SK-N-SH (cell line): ENCODE measurements at regions not wholly inside any gene's neighbourhood (a gene's known extent, or its start where the extent isn't known, plus 50 kb on each side); places are given as distances from the start of the nearest gene placed in this dataset.

Source experiments
- CTCF ChIA-PET: fragments of 300-600, 350-600 bp; formaldehyde crosslinking; extraction: SDS; loops from one replicate; lab custom pipeline; 2021; lab: Yijun Ruan, JAX
- POLR2A ChIA-PET: fragments of 350-600 bp; sonication (Branson Sonifier 250); formaldehyde crosslinking; extraction: SDS; loops from one replicate; lab custom pipeline; 2020; ENCODE audit warnings: antibody characterized with exemption, inconsistent platforms; lab: Yijun Ruan, JAX
- DNase-seq: peaks from one replicate; pipeline ENCODE4 v3.0.0; 2012
- H2AFZ ChIP-seq: fragments of 200-600 bp; sonication (generic); 2 replicates; pipeline ENCODE4 v1.8.1; 2016; ENCODE audit warnings: antibody characterized with exemption, mild to moderate bottlenecking, low read depth
- H3F3A ChIP-seq: fragments of 200-600 bp; sonication (generic); replicated peaks from 2 replicates; pipeline ENCODE3; 2016; ENCODE audit warnings: antibody characterized with exemption, mild to moderate bottlenecking; ENCODE audit not compliant: insufficient read depth
- H3K27ac ChIP-seq, 2 experiments: fragments of 200-500 bp in 1 of 2; fragments of 200-600 bp in 1 of 2; sonication (Bioruptor generic) in 1 of 2; sonication (generic), shearing (Covaris generic) in 1 of 2; 2 replicates each; pipeline versions ENCODE4 v1.5.1 to v1.6.1; 2014 to 2016; ENCODE audit warnings: low read depth in 2 of 2, inconsistent platforms in 1 of 2, low read length in 1 of 2, mild to moderate bottlenecking in 1 of 2, mixed read lengths in 1 of 2
- H3K27me3 ChIP-seq: fragments of 200-600 bp; sonication (generic), shearing (Covaris generic); 2 replicates; pipeline ENCODE4 v1.6.1; 2016; ENCODE audit warnings: mixed run types; ENCODE audit not compliant: insufficient read depth
- H3K36me3 ChIP-seq, 2 experiments: fragments of 200-500 bp in 1 of 2; fragments of 200-600 bp in 1 of 2; sonication (Bioruptor generic) in 1 of 2; sonication (generic) in 1 of 2; replicated peaks in 1 of 2; 2 replicates each; pipeline versions ENCODE3 to v1.5.1; 2014 to 2016; ENCODE audit warnings: low read length in 1 of 2, mild to moderate bottlenecking in 1 of 2; ENCODE audit not compliant: insufficient read depth in 2 of 2, control insufficient read depth in 1 of 2
- H3K4me1 ChIP-seq, 2 experiments: fragments of 200-500 bp in 1 of 2; fragments of 200-600 bp in 1 of 2; sonication (Bioruptor generic) in 1 of 2; sonication (generic), shearing (Covaris generic) in 1 of 2; 2 replicates each; pipeline versions ENCODE4 v1.5.1 to v1.6.1; 2014 to 2016; ENCODE audit warnings: low read depth in 1 of 2, low read length in 1 of 2, mixed run types in 1 of 2; ENCODE audit not compliant: insufficient read depth in 2 of 2, control insufficient read depth in 1 of 2
- H3K4me2 ChIP-seq: fragments of 200-600 bp; sonication (generic), shearing (Covaris generic); 2 replicates; pipeline ENCODE4 v1.6.1; 2017; ENCODE audit warnings: mixed run types
- H3K4me3 ChIP-seq, 2 experiments: fragments of 200-500 bp in 1 of 2; fragments of 200-600 bp in 1 of 2; sonication (Bioruptor generic) in 1 of 2; sonication (generic), shearing (Covaris generic) in 1 of 2; 2 replicates each; pipeline versions ENCODE4 v1.5.1 to v1.8.1; 2014 to 2016; ENCODE audit warnings: low read depth in 2 of 2, inconsistent platforms in 1 of 2, low read length in 1 of 2, mild to moderate bottlenecking in 1 of 2, mixed read lengths in 1 of 2, moderate library complexity in 1 of 2
- H3K79me2 ChIP-seq: fragments of 200-600 bp; sonication (generic); 2 replicates; pipeline ENCODE4 v1.8.1; 2017; ENCODE audit warnings: mild to moderate bottlenecking; ENCODE audit not compliant: insufficient read depth
- H3K9ac ChIP-seq: fragments of 200-600 bp; sonication (generic); 2 replicates; pipeline ENCODE4 v1.6.1; 2017; ENCODE audit warnings: mixed run types
- H3K9me2 ChIP-seq: fragments of 200-600 bp; sonication (generic); 2 replicates; pipeline ENCODE4 v1.6.1; 2017; ENCODE audit warnings: mixed run types
- H3K9me3 ChIP-seq: fragments of 200-600 bp; sonication (generic); 2 replicates; pipeline ENCODE4 v1.6.1; 2017; ENCODE audit warnings: mixed run types, mild to moderate bottlenecking, moderate library complexity
- H4K20me1 ChIP-seq: fragments of 200-600 bp; sonication (generic); 2 replicates; pipeline ENCODE4 v1.6.1; 2017; ENCODE audit warnings: mild to moderate bottlenecking, mixed run types; ENCODE audit not compliant: insufficient read depth
- ELF1 ChIP-seq: IDR thresholded peaks from 2 replicates; pipeline ENCODE4 v1.4.0; 2012
- EZH2phosphoT487 ChIP-seq: fragments of 200-600 bp; sonication (generic); IDR thresholded peaks from 2 replicates; pipeline ENCODE4 v1.6.1; 2017; ENCODE audit warnings: low read depth, mixed run types, mild to moderate bottlenecking, antibody characterized with exemption, moderate library complexity, borderline replicate concordance
- FOXM1 ChIP-seq: IDR thresholded peaks from 2 replicates; pipeline ENCODE4 v1.4.0; 2012; ENCODE audit warnings: low read depth, mild to moderate bottlenecking
- GATA2 ChIP-seq: sonication (generic); formaldehyde crosslinking; IDR thresholded peaks from 2 replicates; pipeline ENCODE4 v1.5.0; 2020; ENCODE audit warnings: mild to moderate bottlenecking, missing genetic modification reagents
- IRF3 ChIP-seq: fragments of 150-350 bp; IDR thresholded peaks from 2 replicates; pipeline ENCODE4 v1.6.1; 2016; ENCODE audit warnings: mild to moderate bottlenecking, low read depth, low read length
- JUND ChIP-seq: IDR thresholded peaks from 2 replicates; pipeline ENCODE4 v1.4.0; 2012
- MXI1 ChIP-seq: IDR thresholded peaks from 2 replicates; pipeline ENCODE4 v1.6.1; 2012; ENCODE audit warnings: mild to moderate bottlenecking, low read depth, low read length, improper control_type of control experiment
- NRF1 ChIP-seq: IDR thresholded peaks from 2 replicates; pipeline ENCODE4 v1.6.1; 2012; ENCODE audit warnings: low read depth, mild to moderate bottlenecking, low read length
- RCOR1 ChIP-seq: fragments of 150-350 bp; IDR thresholded peaks from 2 replicates; pipeline ENCODE4 v1.6.1; 2017; ENCODE audit warnings: antibody characterized with exemption, low read length
- REST ChIP-seq: IDR thresholded peaks from 2 replicates; pipeline ENCODE4 v1.6.1; 2012; ENCODE audit warnings: mild to moderate bottlenecking, low read depth, low read length, moderate library complexity
- TAF1 ChIP-seq: IDR thresholded peaks from 2 replicates; pipeline ENCODE4 v1.6.1; 2012; ENCODE audit warnings: low read depth, mild to moderate bottlenecking, low read length, moderate library complexity, borderline replicate concordance
- TCF12 ChIP-seq: IDR thresholded peaks from 2 replicates; pipeline ENCODE4 v1.4.0; 2012
- WGBS: methylation state at CpG from one replicate; pipeline ENCODE4 v1.1.6; 2017; ENCODE audit warnings: low lambda C conversion rate; 5-methylcytosine and 5-hydroxymethylcytosine counted together
- TF ChIP-seq, protein P1 (sequence below): fragments of 200-600 bp; sonication (generic); IDR thresholded peaks from 2 replicates; pipeline ENCODE4 v1.6.1; 2017; ENCODE audit warnings: antibody characterized with exemption, mild to moderate bottlenecking, moderate library complexity
- TF ChIP-seq, protein P2 (sequence below): IDR thresholded peaks from 2 replicates; pipeline ENCODE4 v1.4.0; 2012; ENCODE audit warnings: low read depth
- TF ChIP-seq, protein P3 (sequence below): IDR thresholded peaks from 2 replicates; pipeline ENCODE4 v1.4.0; 2012; ENCODE audit warnings: low read depth, borderline replicate concordance

- TF ChIP-seq, protein P1, sequence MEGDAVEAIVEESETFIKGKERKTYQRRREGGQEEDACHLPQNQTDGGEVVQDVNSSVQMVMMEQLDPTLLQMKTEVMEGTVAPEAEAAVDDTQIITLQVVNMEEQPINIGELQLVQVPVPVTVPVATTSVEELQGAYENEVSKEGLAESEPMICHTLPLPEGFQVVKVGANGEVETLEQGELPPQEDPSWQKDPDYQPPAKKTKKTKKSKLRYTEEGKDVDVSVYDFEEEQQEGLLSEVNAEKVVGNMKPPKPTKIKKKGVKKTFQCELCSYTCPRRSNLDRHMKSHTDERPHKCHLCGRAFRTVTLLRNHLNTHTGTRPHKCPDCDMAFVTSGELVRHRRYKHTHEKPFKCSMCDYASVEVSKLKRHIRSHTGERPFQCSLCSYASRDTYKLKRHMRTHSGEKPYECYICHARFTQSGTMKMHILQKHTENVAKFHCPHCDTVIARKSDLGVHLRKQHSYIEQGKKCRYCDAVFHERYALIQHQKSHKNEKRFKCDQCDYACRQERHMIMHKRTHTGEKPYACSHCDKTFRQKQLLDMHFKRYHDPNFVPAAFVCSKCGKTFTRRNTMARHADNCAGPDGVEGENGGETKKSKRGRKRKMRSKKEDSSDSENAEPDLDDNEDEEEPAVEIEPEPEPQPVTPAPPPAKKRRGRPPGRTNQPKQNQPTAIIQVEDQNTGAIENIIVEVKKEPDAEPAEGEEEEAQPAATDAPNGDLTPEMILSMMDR = no peak
- no peak for TF ChIP-seq REST
- no peak for TF ChIP-seq MXI1
- TF ChIP-seq, protein P2, sequence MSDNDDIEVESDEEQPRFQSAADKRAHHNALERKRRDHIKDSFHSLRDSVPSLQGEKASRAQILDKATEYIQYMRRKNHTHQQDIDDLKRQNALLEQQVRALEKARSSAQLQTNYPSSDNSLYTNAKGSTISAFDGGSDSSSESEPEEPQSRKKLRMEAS = no peak
- no peak for TF ChIP-seq EZH2phosphoT487
Measured at GRCh38 chr10:88118729-88119128, 255.3 kb downstream of the PTEN start (continued).

DNA sequence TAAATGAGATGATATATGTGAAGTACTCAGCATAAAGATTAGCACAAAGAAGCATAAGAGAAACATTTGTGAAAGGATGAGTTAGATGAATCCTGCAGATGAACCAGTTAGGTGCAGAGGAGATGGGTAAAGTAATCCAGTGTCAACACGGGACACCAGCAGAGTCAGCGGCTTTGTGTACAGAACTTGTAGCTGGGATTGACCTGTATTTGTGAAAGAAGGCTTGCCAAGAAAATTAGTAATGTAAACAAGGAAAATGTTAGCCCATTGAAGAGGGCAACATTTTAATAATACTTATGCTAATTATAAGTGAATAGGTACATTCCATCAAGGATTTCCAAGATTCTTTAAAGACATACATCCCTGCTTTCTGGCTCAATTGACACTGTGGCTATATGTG is 255.7 kb downstream of the PTEN start:
- no peaks in the 10 kb centered on the region for H3K27me3 ChIP-seq
- WGBS = 89% methylated on average over 2 of the region's 2 CpGs
- no peaks in the 10 kb centered on the region for H3K36me3 ChIP-seq
- no peaks in the 10 kb centered on the region for H3K9me2 ChIP-seq
- H3K79me2 ChIP-seq = no peaks in the 10 kb centered on the region
- H3K4me3 ChIP-seq = no peak overlapping the region
- no peak for DNase-seq
- POLR2A ChIA-PET = no interaction called here
- no peaks in the 10 kb centered on the region for H4K20me1 ChIP-seq
- no peak overlapping the region for H3K4me2 ChIP-seq
- H3K9me3 ChIP-seq = no peaks in the 10 kb centered on the region
- CTCF ChIA-PET = no interaction called here
- no peak overlapping the region for H3K9ac ChIP-seq
- H3F3A ChIP-seq = peaks cover 4% of the 10 kb centered on the region
- no peak overlapping the region for H3K27ac ChIP-seq
- H2AFZ ChIP-seq = no peak overlapping the region
- peaks cover 10 to 22% of the 10 kb centered on the region in 2 experiments; a peak in 3 of 4 replicates for H3K4me1 ChIP-seq
- TF ChIP-seq IRF3 = no peak
- no peak for TF ChIP-seq NRF1
- no peak for TF ChIP-seq ELF1
- TF ChIP-seq GATA2 (CRISPR knock-in tag) = no peak
- no peak for TF ChIP-seq EZH2phosphoT487
- TF ChIP-seq, protein P3, sequence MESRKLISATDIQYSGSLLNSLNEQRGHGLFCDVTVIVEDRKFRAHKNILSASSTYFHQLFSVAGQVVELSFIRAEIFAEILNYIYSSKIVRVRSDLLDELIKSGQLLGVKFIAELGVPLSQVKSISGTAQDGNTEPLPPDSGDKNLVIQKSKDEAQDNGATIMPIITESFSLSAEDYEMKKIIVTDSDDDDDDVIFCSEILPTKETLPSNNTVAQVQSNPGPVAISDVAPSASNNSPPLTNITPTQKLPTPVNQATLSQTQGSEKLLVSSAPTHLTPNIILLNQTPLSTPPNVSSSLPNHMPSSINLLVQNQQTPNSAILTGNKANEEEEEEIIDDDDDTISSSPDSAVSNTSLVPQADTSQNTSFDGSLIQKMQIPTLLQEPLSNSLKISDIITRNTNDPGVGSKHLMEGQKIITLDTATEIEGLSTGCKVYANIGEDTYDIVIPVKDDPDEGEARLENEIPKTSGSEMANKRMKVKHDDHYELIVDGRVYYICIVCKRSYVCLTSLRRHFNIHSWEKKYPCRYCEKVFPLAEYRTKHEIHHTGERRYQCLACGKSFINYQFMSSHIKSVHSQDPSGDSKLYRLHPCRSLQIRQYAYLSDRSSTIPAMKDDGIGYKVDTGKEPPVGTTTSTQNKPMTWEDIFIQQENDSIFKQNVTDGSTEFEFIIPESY = no peak
- TF ChIP-seq TCF12 = no peak
- TF ChIP-seq, protein P1 = no peak
- TF ChIP-seq RCOR1 = no peak
- TF ChIP-seq TAF1 = no peak
- no peak for TF ChIP-seq FOXM1
- no peak for TF ChIP-seq REST
- TF ChIP-seq JUND = no peak
